GM19193 (cell line): ENCODE measurements at regions not wholly inside any gene's neighbourhood (a gene's known extent, or its start where the extent isn't known, plus 50 kb on each side); places are given as distances from the start of the nearest gene placed in this dataset.

Source experiments
- POLR2A ChIP-seq: IDR thresholded peaks from 4 replicates; pipeline ENCODE4 v1.6.1; 2011; ENCODE audit not compliant: insufficient read depth, insufficient read length; ENCODE audit errors: extremely low read depth

DNA sequence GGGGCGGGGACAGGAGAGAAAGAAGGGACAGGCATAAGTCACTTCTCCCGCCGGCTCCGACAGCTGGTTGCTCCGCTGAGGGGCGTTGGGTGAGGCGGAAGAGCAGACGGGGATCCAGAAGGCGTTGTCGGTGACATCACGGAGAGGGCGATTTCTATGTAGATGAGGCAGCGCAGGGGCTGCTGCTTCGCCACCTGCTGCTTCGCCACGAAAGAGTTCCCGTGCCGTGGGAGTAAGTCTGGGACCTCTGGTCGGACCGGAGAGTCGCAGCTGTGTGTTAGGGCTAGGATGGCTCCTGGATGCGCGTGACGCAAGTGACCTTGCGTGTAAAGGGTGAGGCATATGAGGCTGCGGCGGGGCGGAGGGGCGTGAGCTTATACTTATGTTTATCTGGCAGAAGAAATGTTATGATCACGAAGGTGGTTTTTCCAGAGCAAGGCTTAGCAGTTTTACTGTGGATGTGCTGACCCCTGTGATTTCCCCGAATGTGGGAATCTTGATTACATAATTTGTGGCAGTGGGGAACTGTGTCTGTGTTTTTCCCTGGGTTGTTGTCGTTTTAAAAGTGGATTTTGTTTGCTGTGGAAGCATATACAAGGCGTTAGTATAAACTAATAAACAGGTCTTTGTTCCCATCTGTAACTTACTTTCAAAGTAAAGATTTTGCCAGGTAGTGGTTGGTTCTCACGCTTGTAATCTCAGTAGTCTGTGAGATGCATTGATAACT lies 52.8 kb downstream of the PPIAL4A start:
- peak; percentile 83 for TF ChIP-seq POLR2A

GRCh38 chr1:120954736-120955135 lies 65.2 kb downstream of the PPIAL4A start:
- TF ChIP-seq POLR2A, result no peak
